CD4-positive, alpha-beta T cell treated with Interleukin-21 for 1 hour (primary cell): ENCODE measurements at regions not wholly inside any gene's neighbourhood (a gene's known extent, or its start where the extent isn't known, plus 50 kb on each side); places are given as distances from the start of the nearest gene placed in this dataset.

Source experiments
- DNase-seq: peaks from one replicate; pipeline ENCODE4 v3.0.0-alpha.2; 2020

DNA sequence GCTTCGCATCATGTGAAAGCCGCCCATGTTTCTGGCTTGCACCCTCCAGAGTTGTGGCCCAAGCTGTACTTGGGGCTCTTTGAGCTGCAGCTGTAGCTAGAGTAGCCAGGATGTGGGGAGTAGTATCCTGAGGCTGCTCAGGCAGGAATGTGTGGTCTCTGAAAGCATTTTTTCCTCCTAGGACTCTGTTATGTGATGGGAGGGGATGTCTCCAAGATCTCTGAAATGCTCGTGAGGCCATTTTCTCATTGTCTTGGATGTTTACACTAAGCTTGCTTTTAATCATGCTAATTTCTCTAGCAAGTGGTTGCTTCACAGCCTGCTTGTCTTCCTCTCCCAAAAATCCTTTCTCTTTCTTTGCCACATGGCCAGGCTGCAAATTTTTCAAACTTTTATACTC lies 687.6 kb downstream of the DCDC2C start:
- DNase-seq: no peak

DNA sequence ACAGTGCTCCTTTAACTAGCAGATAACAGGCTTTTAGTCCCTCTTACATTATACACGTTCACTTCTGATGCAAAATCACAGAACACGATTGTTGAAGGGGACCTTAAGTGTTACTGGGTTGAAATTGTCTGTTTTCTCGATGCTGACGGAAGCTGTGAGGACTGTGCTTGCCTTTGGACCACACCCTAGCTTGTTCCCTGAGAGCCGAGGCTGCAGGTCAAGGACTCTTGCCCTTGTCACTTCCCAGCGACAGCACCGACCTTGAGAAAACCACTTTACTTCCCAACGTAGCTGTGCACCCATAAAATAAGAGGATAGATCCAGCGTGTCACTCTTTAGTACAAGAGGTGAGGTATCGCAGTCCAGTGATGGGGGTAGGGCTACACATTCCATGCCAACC lies 701.0 kb downstream of the DCDC2C start:
- DNase-seq: no peak

DNA sequence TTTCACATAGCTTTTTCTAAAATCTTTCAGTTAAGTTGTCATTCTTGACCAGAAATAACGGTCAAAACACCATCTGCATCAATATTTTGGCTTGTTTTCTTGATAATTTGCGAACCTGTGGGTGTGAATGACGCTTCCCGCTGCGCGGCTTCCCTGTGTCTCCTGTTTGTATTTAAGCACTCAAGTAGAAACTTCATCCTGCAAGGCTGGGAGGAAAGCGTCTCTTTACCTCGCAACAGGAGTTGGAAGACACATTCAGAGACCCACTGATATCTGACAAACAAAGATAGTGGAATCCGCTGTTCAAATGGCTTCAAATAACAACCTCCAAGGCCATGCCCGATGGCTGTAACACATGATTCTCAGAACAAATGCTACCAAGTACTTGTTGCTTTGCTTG lies 704.9 kb downstream of the DCDC2C start:
- no peak for DNase-seq

DNA sequence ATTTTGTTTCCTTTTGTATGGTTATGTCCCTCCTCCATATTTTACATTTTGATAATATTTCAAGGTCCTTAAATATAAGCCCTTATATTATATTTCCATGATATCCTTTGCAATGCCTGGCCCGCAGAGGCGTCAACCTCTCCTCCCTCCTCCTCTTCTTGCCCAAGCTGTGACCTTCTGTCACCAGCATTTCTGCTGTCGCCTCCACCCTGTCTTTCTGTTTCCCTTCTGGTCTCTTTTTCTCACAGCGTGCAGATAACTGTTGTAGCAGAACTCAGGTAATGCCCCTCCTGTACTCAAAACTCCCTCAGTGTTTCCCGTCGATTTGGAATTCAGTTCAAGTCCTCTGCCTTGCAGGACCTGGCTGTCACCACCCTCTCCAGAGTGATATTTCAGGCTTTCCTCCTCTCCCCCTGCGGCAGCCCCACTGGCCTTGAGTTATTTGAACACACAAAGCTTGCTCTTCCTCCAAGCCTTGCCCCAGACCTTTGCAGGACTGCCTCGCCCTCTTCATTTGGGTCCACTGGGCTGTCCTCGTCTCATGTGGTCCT lies 709.3 kb downstream of the DCDC2C start:
- no peak for DNase-seq

DNA sequence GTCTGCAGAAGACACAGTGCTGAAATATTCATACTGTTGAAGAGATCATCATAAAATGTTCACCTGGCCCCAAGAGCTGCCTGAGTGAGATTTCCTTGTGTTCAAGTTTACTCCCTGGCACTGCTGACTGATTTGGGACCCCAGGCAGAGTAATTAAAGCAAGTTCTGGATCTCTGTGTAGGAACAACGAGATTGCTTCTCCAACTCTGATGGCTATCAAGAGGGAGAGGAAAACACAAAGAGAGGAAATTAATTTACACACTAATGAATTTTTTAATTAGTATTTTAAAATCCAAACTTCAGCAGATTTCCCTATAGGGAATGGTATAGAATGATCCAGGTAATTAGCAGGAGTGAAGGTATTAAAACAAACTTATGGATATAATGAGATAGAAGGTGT lies 711.8 kb downstream of the DCDC2C start:
- DNase-seq: no peak

DNA sequence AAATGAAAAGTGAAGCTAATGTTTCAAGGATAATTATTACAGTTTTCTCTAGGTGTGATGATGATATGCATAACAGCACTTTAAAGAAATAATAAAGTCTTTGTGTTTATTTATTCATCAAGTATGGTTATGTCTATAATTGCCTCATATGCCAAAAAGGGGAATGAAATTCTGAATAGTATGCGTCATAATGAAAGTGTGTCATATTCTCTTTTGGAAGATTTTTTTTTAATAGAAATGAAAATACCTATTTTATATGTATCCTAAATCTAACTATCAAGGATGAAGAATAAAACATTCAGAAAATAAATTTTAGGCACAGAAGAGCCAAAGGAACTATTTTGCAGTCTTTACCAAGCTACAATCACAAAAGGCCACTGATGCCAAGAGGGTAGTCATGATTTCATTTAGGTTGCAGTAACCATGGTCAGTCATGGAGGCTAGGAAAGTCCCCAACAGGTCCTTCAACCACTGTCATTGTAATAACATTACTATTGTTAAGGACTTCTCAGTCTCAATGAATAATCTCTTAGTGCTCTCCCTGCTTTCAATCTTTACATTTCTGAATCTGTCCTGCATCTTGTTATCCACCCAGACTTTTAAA lies 712.5 kb downstream of the DCDC2C start:
- no peak for DNase-seq

DNA sequence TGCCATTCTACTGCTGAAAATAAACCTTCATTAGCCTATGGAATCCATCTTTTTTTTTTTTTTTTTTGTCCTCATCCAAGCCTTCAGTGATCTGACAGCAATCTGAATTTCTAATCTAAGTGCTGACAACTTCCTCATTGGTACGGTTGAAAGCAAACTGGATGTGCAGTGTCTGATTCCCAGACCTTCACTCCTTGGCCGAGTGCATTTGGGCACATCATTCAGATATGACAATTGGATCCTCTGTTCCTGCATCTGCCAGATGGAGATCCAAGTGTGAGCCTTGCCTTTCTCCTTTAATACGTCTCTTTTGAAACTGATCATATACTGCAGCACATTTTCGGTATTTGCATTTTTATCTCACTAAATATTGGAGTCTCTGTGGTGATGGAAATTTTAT lies 713.1 kb downstream of the DCDC2C start:
- DNase-seq: no peak

DNA sequence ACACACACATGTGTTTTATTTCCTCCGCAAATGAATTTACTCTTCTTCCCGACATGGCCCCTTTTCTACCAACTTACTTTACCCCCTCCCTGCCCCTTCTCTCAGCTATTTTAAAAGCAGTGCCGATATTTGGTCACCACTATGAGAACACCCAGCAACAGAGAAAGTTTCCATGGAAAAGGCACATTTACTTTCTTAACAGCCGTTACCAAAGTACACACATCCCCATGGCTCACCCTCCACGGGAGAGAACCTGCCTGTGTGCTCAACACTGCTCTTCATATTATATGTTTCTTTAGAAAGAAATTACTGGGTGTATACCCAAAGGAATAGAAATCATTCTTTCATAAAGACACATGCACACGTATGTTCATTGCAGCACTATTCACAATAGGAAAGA lies 714.4 kb downstream of the DCDC2C start:
- no peak for DNase-seq

DNA sequence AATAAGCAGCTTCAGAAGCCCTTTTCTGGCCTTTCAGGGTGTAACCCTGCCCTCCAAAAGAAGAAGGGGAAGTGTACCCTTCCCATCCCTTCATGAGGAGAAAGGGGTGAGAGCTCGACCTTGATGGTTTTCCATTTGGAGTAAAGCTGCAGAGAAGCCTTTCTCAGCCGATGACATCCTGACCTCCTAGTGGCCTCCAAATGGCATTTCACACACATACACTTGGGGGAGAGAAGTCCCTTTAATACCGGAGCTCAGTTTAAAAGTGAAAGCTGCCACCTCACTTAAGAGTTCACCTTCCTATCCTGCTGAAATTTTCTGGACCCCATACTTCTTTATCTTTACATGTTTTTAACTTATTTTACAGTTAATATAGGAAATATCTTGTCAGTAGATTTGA lies 716.7 kb downstream of the DCDC2C start:
- no peak for DNase-seq

DNA sequence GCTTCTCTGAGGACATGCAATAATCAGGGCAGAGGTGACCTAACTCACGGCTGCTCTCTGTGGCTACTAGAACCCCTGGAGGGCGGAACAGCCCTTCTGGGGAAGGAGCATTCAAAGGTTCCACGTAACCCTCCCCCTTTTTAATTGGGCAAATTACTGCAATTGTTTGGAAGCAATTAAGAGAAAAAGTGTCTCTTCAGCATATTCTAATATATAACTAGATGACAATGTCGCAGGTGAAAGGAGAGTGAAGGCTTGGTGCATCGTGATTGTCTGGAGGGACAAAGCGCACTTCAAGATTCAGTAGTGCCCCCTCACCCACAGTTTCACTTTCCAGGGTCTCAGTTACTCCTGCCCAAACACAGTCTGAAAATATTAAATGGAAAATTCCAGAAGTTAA lies 720.8 kb downstream of the DCDC2C start:
- no peak for DNase-seq

DNA sequence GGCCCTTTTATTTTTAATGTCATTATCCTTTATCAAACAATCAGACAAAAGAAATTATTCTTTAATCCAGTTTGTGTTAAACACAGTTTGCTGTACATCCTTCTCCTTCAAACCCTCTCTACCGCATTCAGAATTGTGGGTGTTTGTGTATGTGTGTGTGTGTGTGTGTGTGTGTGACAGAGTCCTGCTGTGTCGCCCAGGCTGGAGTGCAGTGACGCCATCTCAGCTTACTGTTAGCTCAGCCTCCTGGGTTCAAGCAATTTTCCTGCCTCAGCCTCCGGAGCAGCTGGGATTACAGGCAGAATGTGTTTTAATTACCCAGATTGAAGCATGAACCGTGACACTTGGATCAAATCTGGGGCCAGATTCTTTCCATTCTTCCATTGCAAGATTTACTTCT lies 723.7 kb downstream of the DCDC2C start:
- DNase-seq: no peak

DNA sequence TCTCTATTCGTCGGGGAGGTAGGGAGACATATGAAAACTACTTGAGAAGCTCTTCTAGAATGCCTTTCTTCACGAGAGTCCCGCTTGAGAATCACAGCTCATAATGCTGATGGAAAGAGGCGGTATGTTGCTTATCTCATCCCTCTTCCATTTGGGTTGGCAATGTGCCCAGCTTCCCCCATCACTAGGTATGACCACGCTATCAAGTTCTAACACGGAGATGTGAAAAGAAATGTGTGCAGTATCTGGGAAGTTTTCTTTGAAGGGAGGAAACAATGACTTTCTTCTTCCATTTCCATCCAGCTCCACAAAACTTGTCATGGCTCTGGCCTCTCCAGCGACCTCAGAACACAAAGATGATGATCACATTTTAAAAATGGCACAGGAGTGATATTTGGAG lies 742.4 kb downstream of the DCDC2C start:
- no peak for DNase-seq

DNA sequence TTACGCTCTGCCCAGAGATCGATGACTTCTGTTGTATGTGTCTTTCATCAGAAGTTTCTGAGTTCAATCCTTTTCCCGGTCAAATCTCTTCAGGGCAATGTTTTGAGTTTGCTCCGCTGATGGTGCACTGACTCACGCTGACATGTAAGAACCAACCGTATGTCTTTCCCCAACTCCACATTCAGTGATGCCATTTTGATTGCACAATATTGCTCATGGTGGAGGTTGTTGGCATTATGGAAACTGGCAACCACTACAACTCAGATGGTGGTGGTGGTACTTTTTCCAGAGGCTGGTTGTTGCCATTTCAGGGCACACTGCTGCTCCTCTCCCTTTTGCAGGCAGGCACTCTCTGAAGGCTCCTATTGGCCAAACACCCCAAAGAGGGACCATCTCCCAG lies 751.5 kb downstream of the DCDC2C start:
- no peak for DNase-seq

DNA sequence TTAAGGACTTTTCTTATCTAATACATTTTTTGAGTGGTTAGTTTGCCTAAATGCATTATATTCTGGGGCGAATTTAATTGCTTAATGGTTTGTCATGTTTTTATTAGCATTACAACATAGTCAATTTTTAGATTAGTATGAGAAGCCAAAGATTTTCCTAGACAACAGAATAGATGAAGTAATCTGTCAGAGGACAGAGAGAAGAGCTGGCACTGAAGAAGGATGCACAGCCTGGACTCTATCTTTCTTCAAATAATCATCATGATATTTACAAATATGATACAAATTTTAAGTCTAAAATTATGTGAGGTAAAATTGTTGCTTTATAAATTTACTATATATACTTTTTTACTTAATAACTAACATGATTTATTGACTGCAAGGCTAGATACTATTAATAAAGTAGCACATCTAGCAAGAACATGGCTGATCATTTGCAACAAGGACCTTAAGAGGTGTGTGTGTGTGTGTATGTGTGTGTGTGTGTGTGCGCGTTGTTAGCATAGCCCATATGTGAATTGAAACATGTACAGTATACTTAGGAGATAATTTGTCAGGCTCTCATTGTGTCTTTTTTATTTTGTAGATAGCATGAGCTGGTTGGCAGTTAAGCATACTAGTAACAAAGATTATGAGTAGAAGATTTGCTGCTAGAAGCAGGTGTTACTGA lies 752.2 kb downstream of the DCDC2C start:
- DNase-seq: no peak

DNA sequence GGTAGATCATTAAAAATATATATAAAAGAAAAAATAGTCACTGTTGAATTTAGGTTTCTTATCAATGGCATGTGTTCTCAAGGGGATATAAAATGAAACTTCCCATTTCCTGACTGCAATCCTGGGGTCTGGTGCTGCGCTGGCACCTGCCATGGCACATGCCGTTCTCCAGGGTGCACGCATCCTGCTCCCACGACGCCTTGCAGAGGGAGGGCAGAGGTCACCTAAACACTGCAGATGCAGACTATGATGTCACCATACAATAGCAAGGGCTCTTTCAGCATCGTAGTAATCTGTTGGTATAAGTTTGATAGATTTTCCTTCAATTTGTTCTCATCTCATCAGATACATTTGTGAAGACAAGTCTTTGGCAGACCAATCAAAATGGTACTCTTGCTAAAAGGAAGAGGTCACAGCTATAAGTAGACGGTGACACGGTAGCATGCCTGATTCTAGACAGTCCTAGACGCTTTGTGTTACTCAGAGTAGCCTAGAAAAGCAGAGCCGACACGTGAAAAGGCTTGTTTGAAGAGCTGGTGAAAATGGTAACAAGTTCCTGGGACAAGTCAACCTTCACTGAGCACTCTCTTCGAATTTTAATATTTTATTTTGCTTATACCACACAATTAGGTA lies 761.4 kb downstream of the DCDC2C start:
- DNase-seq: no peak

DNA sequence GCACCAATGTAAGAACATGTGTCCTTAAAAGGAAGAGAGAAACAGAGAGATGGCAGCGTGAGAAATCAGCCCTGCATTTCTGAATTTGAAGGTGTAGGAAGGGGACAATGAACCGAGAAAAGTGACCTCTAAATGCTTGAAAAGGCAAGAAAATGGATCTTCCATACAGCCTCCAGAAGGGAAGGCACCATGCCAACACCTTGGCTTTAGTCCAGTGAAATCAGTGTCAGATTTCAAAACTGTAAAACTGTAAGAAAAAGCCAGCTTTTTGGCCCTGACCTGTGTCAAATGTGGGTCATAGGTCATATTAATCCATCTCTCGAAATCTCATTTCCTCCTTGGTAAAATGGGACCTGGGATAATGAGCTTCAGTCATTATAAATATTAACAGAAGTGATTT lies 762.3 kb downstream of the DCDC2C start:
- no peak for DNase-seq

DNA sequence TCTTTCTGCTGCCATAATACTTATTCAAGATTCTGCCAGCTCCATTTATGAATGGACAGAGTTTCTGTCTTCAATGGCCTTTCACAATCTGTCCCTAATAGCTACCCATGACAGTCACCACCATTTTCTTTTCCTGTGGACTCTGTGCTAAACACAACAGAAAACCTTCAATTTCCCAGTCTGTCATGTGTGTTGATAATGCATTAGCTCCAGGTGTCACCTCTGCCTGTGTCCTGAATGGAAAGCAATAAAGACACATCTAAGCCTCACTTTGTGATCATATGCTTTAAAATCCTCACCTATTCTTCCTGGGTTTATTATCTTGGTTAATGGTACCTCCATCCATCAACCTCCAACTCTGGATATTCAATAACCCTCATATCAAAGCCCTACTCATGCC lies 772.2 kb downstream of the DCDC2C start:
- DNase-seq: no peak

DNA sequence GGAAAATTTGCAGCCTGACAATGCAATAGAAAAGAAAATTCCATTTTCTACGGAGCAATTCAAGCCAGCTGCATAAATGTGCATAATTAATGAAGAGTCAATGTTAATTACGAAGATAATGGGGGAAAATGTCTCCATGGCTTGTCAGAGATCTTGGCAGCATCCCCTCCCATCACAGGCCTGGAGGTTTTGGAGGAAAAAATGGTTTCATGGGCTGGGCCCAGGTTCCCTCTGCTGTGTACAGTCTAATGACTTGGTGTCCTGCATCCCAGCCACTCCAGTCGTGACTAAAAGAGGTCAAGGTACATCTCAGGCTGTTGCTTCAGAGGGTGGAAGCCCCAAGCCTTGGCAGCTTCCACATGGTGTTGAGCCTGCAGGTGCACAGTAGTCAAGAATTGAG lies 779.7 kb downstream of the DCDC2C start:
- DNase-seq: no peak

DNA sequence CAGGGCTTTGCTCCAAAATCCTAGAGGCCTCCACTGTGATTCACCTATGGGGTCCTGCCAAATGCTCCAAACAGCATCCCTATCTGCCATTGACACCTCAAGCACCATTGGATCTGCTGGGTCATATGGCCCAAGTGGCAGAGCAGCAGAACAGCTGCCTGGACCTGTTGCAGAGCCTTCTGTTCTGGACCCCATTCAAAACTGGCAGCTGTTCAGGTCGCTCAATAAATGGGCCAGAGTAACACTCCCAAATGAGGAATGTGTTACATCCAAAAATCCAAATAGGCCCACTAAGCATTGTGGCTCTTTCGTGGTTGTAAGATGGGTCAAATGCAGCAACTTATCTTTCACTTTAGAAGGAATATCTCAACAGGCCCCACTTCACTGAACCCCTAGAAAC lies 783.6 kb downstream of the DCDC2C start:
- no peak for DNase-seq

DNA sequence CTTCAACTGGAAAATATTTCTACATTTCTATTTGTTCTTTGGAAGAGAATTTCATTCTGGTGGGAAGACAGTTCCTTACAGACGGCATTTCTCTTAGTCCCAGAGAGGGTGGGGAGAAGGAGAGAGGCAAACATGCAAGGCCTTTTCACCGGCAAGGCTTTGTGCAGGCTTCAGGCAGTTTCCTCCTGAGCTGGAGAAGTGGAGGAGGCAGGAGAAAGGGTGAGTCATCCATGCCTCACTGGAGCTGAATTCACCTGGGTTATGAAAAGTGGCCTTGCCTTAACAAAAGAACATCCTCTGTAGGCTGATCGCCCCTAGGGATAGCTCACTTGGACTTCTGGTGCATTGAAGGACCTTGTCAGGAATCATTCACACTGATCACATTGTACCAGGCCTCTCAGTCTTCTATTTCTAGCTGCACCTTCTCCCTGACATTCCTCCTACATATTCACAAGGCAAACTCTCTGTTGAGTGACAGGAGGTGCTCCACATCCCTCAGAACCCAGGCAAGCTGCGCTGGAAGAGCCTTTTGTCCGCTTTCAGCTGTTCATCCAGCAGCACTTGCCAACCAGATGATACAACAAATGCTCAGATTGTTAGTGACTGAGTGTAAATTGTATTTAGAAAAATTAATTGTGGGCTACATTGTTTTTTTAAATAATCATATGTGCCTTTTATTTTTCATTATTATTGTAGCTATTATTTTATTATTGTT lies 796.1 kb downstream of the DCDC2C start:
- no peak for DNase-seq

DNA sequence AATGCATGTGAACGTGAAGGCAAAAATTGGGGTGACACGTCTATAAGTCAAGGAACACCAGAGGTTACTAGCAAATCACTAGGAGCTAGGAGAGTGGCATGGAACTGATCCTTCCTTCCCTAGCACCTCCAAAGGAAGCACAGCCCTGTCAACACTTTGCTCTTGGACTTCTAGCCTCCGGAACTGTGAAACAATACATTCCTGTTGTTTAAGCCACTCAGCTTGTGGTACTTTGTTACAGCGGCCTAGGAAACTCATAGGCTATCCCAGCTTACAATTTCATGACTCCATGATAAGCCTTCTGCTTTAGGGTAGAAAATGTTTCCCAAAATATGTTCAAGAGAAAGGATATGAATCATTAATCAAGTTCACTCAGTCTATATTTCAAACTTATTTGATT lies 798.1 kb downstream of the DCDC2C start:
- no peak for DNase-seq

DNA sequence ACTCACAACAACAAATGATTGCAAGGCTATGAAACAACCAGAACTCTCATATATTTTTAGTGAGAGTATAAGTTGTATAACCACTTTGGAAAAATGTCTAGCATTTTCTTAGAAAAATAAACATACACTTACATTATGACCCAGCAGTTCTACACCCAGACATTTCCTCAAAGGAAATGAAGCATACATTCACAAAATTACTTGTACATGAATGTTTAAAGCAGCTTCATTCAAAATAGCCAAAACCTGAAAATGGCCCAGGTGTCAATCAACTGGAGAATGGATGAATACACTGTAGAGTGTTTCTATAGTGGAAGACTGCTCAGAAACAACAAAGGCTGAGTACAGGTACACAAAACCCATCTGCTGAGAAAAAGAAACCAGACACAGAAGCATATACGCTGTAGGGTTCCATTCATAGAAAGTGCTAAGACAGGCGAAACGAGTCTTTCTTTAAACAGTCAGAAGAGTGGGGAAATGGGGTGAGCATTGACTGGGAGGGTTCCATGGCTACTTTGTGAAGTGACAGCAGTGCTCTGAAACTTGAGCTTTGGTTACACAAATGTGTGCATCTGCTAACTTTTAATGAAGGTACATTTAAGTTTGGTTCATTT lies 799.0 kb downstream of the DCDC2C start:
- DNase-seq: no peak

DNA sequence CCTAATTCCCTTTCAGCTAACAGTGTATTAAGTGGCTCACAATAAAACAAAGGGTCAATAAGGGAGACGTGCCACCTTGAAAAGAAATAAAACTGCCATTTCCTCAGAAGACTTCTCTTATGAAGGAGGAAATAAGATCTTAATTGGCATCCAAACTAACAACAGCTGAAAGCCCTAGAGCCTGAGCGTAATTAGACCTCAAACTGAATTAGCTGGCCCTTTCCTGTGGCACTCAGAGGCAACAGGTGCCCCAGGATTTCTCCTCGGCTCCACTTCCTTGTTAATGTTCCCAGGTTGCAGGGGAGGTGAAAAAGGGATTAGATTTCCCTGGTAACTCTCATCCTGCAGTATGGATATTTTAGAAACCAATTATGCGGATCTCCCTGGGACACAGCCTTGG lies 804.3 kb downstream of the DCDC2C start:
- no peak for DNase-seq
